22Rv1 (cell line): ENCODE measurements at regions not wholly inside any gene's neighbourhood (a gene's known extent, or its start where the extent isn't known, plus 50 kb on each side); places are given as distances from the start of the nearest gene placed in this dataset.

ENCODE experiments used
- CTCF ChIP-seq: fragments of 450-650 bp; IDR thresholded peaks from 2 replicates; pipeline ENCODE4 v1.5.1; 2017; ENCODE audit warnings: mild to moderate bottlenecking
- ZFX ChIP-seq: fragments of 450-650 bp; IDR thresholded peaks from 2 replicates; pipeline ENCODE4 v1.6.1; 2017; ENCODE audit warnings: antibody characterized with exemption, borderline replicate concordance

- TF ChIP-seq CTCF (no peak), ZFX (no peak)
Observed at GRCh38 chr7:82527851-82528250, 84.3 kb upstream of the CACNA2D1 start.
